Fibroblast of lung (primary cell): ENCODE measurements at regions not wholly inside any gene's neighbourhood (a gene's known extent, or its start where the extent isn't known, plus 50 kb on each side); places are given as distances from the start of the nearest gene placed in this dataset.

ENCODE experiments used
- DNase-seq, 2 donors: peaks; one replicate each; pipeline versions ENCODE4 v3.0.0 to v3.0.0-alpha.2; 2010; ENCODE audit warnings: low read depth in 2 of 2
- H2AFZ ChIP-seq: 2 replicates; pipeline ENCODE4 v1.5.1; 2012; ENCODE audit warnings: low read length, control low read depth, inconsistent platforms
- H3K27ac ChIP-seq: 2 replicates; pipeline ENCODE4 v1.5.1; 2011; ENCODE audit warnings: low read length, control low read depth; ENCODE audit not compliant: insufficient read depth
- H3K27me3 ChIP-seq: 2 replicates; pipeline ENCODE4 v1.5.1; 2011; ENCODE audit warnings: mild to moderate bottlenecking, low read length; ENCODE audit not compliant: control insufficient read depth, insufficient read depth
- H3K36me3 ChIP-seq: 2 replicates; pipeline ENCODE4 v1.5.1; 2011; ENCODE audit warnings: low read length; ENCODE audit not compliant: control insufficient read depth, insufficient read depth
- H3K4me1 ChIP-seq: 2 replicates; pipeline ENCODE4 v1.5.1; 2011; ENCODE audit warnings: low read length; ENCODE audit not compliant: control insufficient read depth, insufficient read depth; ENCODE audit errors: extremely low read depth
- H3K4me2 ChIP-seq: 2 replicates; pipeline ENCODE4 v1.5.1; 2011; ENCODE audit warnings: low read length, control low read depth; ENCODE audit not compliant: insufficient read depth; ENCODE audit errors: extremely low read depth
- H3K4me3 ChIP-seq, 4 experiments: fragments of 200-600 bp in 1 of 4; sonication (generic) in 1 of 4; replicated peaks in 1 of 4; 2 replicates each; pipeline ENCODE4 v1.5.1; 2011 to 2016; ENCODE audit warnings: low read length in 4 of 4, low read depth in 3 of 4, mild to moderate bottlenecking in 3 of 4, control low read depth in 2 of 4, inconsistent platforms in 1 of 4, mixed read lengths in 1 of 4; ENCODE audit not compliant: insufficient read depth in 1 of 4; ENCODE audit errors: control extremely low read depth in 1 of 4
- H3K79me2 ChIP-seq: 2 replicates; pipeline ENCODE4 v1.5.1; 2012; ENCODE audit warnings: mild to moderate bottlenecking, low read length, inconsistent platforms; ENCODE audit not compliant: control insufficient read depth, insufficient read depth
- H3K9ac ChIP-seq: 2 replicates; pipeline ENCODE4 v1.5.1; 2011; ENCODE audit warnings: mild to moderate bottlenecking, low read length, control low read depth; ENCODE audit not compliant: insufficient read depth
- H3K9me3 ChIP-seq: 2 replicates; pipeline ENCODE4 v1.5.1; 2012; ENCODE audit warnings: low read depth, low read length; ENCODE audit not compliant: control insufficient read depth, insufficient read depth
- H4K20me1 ChIP-seq: 2 replicates; pipeline ENCODE4 v1.5.1; 2011; ENCODE audit warnings: low read length; ENCODE audit not compliant: control insufficient read depth, insufficient read depth; ENCODE audit errors: extremely low read depth
- CTCF ChIP-seq, 2 donors: IDR thresholded peaks in 1 of 2; conservative IDR thresholded peaks in 1 of 2; 1 replicate in 1 of 2; 2 replicates in 1 of 2; pipeline ENCODE4 v1.5.1; 2011 to 2012; ENCODE audit warnings: low read length in 2 of 2, control low read depth in 1 of 2, inconsistent platforms in 1 of 2, low read depth in 1 of 2, mild to moderate bottlenecking in 1 of 2
- EZH2 ChIP-seq: IDR thresholded peaks from 2 replicates; pipeline ENCODE4 v1.5.1; 2012; ENCODE audit warnings: low read length, control low read depth, mild to moderate bottlenecking; ENCODE audit errors: missing control alignments

GRCh38 chr18:66300141-66300540 is 303.7 kb downstream of the CDH19 start:
- Histone ChIP-seq H4K20me1 (no peaks in the 10 kb centered on the region), H3K4me1 (no peaks in the 10 kb centered on the region)

GRCh38 chr18:66280470-66280869 is 323.4 kb downstream of the CDH19 start:
- no peak for TF ChIP-seq EZH2
- H3K27me3 ChIP-seq, result no peaks in the 10 kb centered on the region
- no peaks in the 10 kb centered on the region for H4K20me1 ChIP-seq
- no peak overlapping the region for H3K27ac ChIP-seq
- no peak overlapping the region for H3K4me3 ChIP-seq
- no peak overlapping the region for H3K4me2 ChIP-seq
- no peak overlapping the region for H2AFZ ChIP-seq
- H3K4me1 ChIP-seq, result no peaks in the 10 kb centered on the region
- H3K9me3 ChIP-seq, result no peaks in the 10 kb centered on the region
- H3K79me2 ChIP-seq, result no peaks in the 10 kb centered on the region
- H3K36me3 ChIP-seq, result no peaks in the 10 kb centered on the region
- no peak overlapping the region for H3K9ac ChIP-seq
- no peak for DNase-seq

More at GRCh38 chr18:66300141-66300540, 303.7 kb downstream of the CDH19 start:
- Histone ChIP-seq H3K4me3 (no peak overlapping the region), H3K36me3 (no peaks in the 10 kb centered on the region), H3K79me2 (no peaks in the 10 kb centered on the region), H3K27me3 (no peaks in the 10 kb centered on the region), H3K9ac (no peak overlapping the region), H3K4me2 (no peak overlapping the region), H3K27ac (no peak overlapping the region), H3K9me3 (no peaks in the 10 kb centered on the region), H2AFZ (no peak overlapping the region)
- no peak for DNase-seq
- TF ChIP-seq EZH2 (no peak), CTCF (conservative IDR thresholded peaks at IDR 0.05 in 1 of 2, IDR thresholded peaks at IDR 0.05 in 1 of 2; ENCODE audit: low read depth in 1 of 2, low read length in 2 of 2) (no peak)

- Histone ChIP-seq H3K27ac (no peak overlapping the region), H3K4me3 (no peak overlapping the region), H3K36me3 (no peaks in the 10 kb centered on the region), H3K4me1 (no peaks in the 10 kb centered on the region), H3K79me2 (no peaks in the 10 kb centered on the region), H2AFZ (no peak overlapping the region), H3K9me3 (no peaks in the 10 kb centered on the region), H3K9ac (no peak overlapping the region), H4K20me1 (no peaks in the 10 kb centered on the region), H3K27me3 (no peaks in the 10 kb centered on the region), H3K4me2 (no peak overlapping the region)
- TF ChIP-seq CTCF (conservative IDR thresholded peaks at IDR 0.05 in 1 of 2, IDR thresholded peaks at IDR 0.05 in 1 of 2; ENCODE audit: low read depth in 1 of 2, low read length in 2 of 2) (no peak), EZH2 (no peak)
- no peak for DNase-seq
Measured at GRCh38 chr18:66271962-66272361, 331.9 kb downstream of the CDH19 start.

- no peak for TF ChIP-seq CTCF (conservative IDR thresholded peaks at IDR 0.05 in 1 of 2, IDR thresholded peaks at IDR 0.05 in 1 of 2; ENCODE audit: low read depth in 1 of 2, low read length in 2 of 2)
- no peak for TF ChIP-seq EZH2
- Histone ChIP-seq H2AFZ (no peak overlapping the region), H3K4me3 (no peak overlapping the region), H4K20me1 (no peaks in the 10 kb centered on the region), H3K79me2 (no peaks in the 10 kb centered on the region), H3K9me3 (no peaks in the 10 kb centered on the region), H3K27me3 (no peaks in the 10 kb centered on the region), H3K27ac (no peak overlapping the region), H3K9ac (no peak overlapping the region), H3K4me1 (no peaks in the 10 kb centered on the region), H3K36me3 (no peaks in the 10 kb centered on the region), H3K4me2 (no peak overlapping the region)
- DNase-seq, result no peak
Measured at GRCh38 chr18:66264130-66264529, 339.8 kb downstream of the CDH19 start.
